ENCODE measurements at regions not wholly inside any gene's neighbourhood (a gene's known extent, or its start where the extent isn't known, plus 50 kb on each side); places are given as distances from the start of the nearest gene placed in this dataset.
A peak's percentile ranks its signal among the peaks of the same experiment; 100 is the strongest.
"Not testable (repeated sequence)": the region's sequence is repeated elsewhere in the genome, so short reads cannot be mapped to it uniquely, and the experiment has no call there.

GRCh38 chr11:89616999-89617602 is 93.0 kb upstream of the TRIM77 start:
- not testable (repeated sequence) for H3K79me2 ChIP-seq; H3K4me2 ChIP-seq (ENCODE audit: low read length); H3K4me3 ChIP-seq (ENCODE audit: low read depth, low read length); H3K27ac ChIP-seq; H3K9me3 ChIP-seq (ENCODE audit: control insufficient read depth, low read length); H3K36me3 ChIP-seq (ENCODE audit: control insufficient read depth, insufficient read depth, low read length); H3K9ac ChIP-seq; H3K27me3 ChIP-seq (ENCODE audit: control insufficient read depth, insufficient read depth, low read length); H3K4me1 ChIP-seq
- TF ChIP-seq, protein P1, sequence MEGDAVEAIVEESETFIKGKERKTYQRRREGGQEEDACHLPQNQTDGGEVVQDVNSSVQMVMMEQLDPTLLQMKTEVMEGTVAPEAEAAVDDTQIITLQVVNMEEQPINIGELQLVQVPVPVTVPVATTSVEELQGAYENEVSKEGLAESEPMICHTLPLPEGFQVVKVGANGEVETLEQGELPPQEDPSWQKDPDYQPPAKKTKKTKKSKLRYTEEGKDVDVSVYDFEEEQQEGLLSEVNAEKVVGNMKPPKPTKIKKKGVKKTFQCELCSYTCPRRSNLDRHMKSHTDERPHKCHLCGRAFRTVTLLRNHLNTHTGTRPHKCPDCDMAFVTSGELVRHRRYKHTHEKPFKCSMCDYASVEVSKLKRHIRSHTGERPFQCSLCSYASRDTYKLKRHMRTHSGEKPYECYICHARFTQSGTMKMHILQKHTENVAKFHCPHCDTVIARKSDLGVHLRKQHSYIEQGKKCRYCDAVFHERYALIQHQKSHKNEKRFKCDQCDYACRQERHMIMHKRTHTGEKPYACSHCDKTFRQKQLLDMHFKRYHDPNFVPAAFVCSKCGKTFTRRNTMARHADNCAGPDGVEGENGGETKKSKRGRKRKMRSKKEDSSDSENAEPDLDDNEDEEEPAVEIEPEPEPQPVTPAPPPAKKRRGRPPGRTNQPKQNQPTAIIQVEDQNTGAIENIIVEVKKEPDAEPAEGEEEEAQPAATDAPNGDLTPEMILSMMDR (IDR thresholded peaks at IDR 0.05), result peak; percentile 45
- peak overlapping the region; percentile 61 for H2AFZ ChIP-seq

GRCh38 chr11:89620721-89621120 is 89.4 kb upstream of the TRIM77 start:
- H3K9ac ChIP-seq; H3K27me3 ChIP-seq (ENCODE audit: control insufficient read depth, insufficient read depth, low read length); H3K27ac ChIP-seq; H3K36me3 ChIP-seq (ENCODE audit: control insufficient read depth, insufficient read depth, low read length); H3K4me3 ChIP-seq (ENCODE audit: low read depth, low read length); H3K4me2 ChIP-seq (ENCODE audit: low read length); H3K79me2 ChIP-seq; H2AFZ ChIP-seq; H3K9me3 ChIP-seq (ENCODE audit: control insufficient read depth, low read length); H3K4me1 ChIP-seq: not testable (repeated sequence)

GRCh38 chr11:89625171-89625570 is 84.9 kb upstream of the TRIM77 start:
- Histone ChIP-seq H3K27me3 (ENCODE audit: control insufficient read depth, insufficient read depth, low read length) (no peaks in the 10 kb centered on the region), H3K27ac (no peak overlapping the region), H2AFZ (no peak overlapping the region), H3K79me2 (no peaks in the 10 kb centered on the region), H3K9me3 (ENCODE audit: control insufficient read depth, low read length) (no peaks in the 10 kb centered on the region), H3K4me1 (no peaks in the 10 kb centered on the region), H3K9ac (no peak overlapping the region), H3K36me3 (ENCODE audit: control insufficient read depth, insufficient read depth, low read length) (no peaks in the 10 kb centered on the region), H3K4me2 (ENCODE audit: low read length) (no peak overlapping the region), H3K4me3 (ENCODE audit: low read depth, low read length) (no peak overlapping the region)
- TF ChIP-seq, protein P1 (IDR thresholded peaks at IDR 0.05), result no peak

DNA sequence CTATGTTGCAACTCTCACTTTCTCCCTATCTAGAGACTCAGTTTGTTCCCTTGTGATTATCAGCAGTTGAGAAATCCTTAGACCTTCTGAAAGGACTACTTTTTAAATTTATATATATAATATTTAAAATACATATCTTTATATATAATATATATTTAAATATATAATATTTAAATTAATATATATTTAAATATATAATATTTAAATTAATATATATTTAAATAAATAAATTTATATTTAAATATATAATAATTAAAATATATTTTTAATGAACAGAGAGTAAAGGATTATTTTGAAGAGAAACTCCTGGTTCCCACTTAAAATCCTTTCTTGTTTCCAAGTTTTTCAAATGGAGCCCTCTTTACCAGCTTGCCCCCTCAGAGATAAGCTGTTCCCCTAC is 83.7 kb upstream of the TRIM77 start:
- no peaks in the 10 kb centered on the region for H3K79me2 ChIP-seq
- no peaks in the 10 kb centered on the region for H3K4me1 ChIP-seq
- H3K4me2 ChIP-seq (ENCODE audit: low read length), result no peak overlapping the region
- H2AFZ ChIP-seq, result no peak overlapping the region
- H3K9ac ChIP-seq, result no peak overlapping the region
- TF ChIP-seq, protein P1 (IDR thresholded peaks at IDR 0.05), result no peak
- no peaks in the 10 kb centered on the region for H3K36me3 ChIP-seq (ENCODE audit: control insufficient read depth, insufficient read depth, low read length)
- H3K27ac ChIP-seq, result no peak overlapping the region
- H3K9me3 ChIP-seq (ENCODE audit: control insufficient read depth, low read length), result no peaks in the 10 kb centered on the region
- no peaks in the 10 kb centered on the region for H3K27me3 ChIP-seq (ENCODE audit: control insufficient read depth, insufficient read depth, low read length)
- H3K4me3 ChIP-seq (ENCODE audit: low read depth, low read length), result no peak overlapping the region

GRCh38 chr11:89626881-89627280 is 83.2 kb upstream of the TRIM77 start:
- H3K79me2 ChIP-seq; H2AFZ ChIP-seq; H3K4me1 ChIP-seq; H3K36me3 ChIP-seq (ENCODE audit: control insufficient read depth, insufficient read depth, low read length); H3K27ac ChIP-seq; H3K9me3 ChIP-seq (ENCODE audit: control insufficient read depth, low read length); H3K9ac ChIP-seq; H3K4me3 ChIP-seq (ENCODE audit: low read depth, low read length); H3K27me3 ChIP-seq (ENCODE audit: control insufficient read depth, insufficient read depth, low read length); H3K4me2 ChIP-seq (ENCODE audit: low read length): not testable (repeated sequence)

DNA sequence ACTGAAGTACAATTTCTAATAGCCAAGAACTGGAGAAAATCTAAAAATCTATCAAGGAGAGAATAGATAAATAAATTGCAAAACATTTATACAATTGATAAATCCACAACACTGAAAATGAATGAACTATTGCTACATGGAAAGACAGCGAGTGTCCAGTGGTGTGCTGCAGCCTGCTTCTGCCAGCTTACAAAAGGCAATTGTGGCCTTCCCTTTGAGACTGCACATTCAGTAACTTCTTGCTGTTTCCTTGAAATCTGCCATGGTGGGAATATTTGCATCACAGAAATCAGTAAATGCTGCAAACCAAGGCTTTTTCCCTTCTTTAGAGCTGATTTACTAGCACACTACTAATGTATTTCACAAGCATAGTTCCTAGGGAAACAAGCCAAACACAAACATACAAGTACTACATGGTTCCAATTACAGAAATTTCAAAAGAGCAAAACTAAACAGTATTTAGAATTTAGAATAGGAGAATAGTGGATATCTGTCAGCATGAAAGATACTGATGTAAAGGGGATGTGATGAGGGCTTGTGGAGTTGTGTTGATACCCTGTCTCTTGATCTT is 76.9 kb upstream of the TRIM77 start:
- TF ChIP-seq, protein P1 (IDR thresholded peaks at IDR 0.05), result no peak
- H3K27me3 ChIP-seq (ENCODE audit: control insufficient read depth, insufficient read depth, low read length), result no peaks in the 10 kb centered on the region
- no peak overlapping the region for H3K27ac ChIP-seq
- no peaks in the 10 kb centered on the region for H3K79me2 ChIP-seq
- H3K9me3 ChIP-seq (ENCODE audit: control insufficient read depth, low read length), result no peaks in the 10 kb centered on the region
- no peak overlapping the region for H3K9ac ChIP-seq
- H3K4me2 ChIP-seq (ENCODE audit: low read length), result no peak overlapping the region
- H2AFZ ChIP-seq, result no peak overlapping the region
- H3K4me3 ChIP-seq (ENCODE audit: low read depth, low read length), result no peak overlapping the region
- H3K36me3 ChIP-seq (ENCODE audit: control insufficient read depth, insufficient read depth, low read length), result no peaks in the 10 kb centered on the region
- H3K4me1 ChIP-seq, result no peaks in the 10 kb centered on the region

GRCh38 chr11:89640777-89641176 is 69.3 kb upstream of the TRIM77 start:
- H3K4me1 ChIP-seq; H3K27ac ChIP-seq; H3K4me2 ChIP-seq (ENCODE audit: low read length); H3K9me3 ChIP-seq (ENCODE audit: control insufficient read depth, low read length); H3K36me3 ChIP-seq (ENCODE audit: control insufficient read depth, insufficient read depth, low read length); H3K79me2 ChIP-seq; H2AFZ ChIP-seq; H3K27me3 ChIP-seq (ENCODE audit: control insufficient read depth, insufficient read depth, low read length); H3K4me3 ChIP-seq (ENCODE audit: low read depth, low read length); H3K9ac ChIP-seq: not testable (repeated sequence)

DNA sequence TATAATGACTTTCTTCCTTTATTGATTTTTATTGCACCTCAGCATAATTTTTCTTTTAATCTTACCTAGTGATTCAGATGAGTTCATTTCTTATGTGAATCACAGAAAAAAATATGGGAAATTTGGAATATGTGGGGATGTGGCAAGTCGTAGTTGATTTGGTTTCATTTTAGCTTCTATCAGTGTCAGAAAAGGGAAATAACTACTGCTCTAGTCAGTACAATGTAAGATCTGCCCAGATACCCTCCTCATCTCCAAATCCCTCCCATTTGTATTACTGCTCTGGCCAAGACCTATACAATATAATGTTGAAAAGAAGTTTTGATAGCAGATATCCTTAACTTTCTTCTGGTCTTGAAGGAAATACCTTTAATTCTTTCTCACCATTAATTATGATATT is 61.9 kb upstream of the TRIM77 start:
- H3K4me3 ChIP-seq (ENCODE audit: low read depth, low read length); H2AFZ ChIP-seq; H3K9me3 ChIP-seq (ENCODE audit: control insufficient read depth, low read length); H3K27me3 ChIP-seq (ENCODE audit: control insufficient read depth, insufficient read depth, low read length); H3K4me1 ChIP-seq; H3K27ac ChIP-seq; H3K4me2 ChIP-seq (ENCODE audit: low read length); H3K9ac ChIP-seq; H3K36me3 ChIP-seq (ENCODE audit: control insufficient read depth, insufficient read depth, low read length); H3K79me2 ChIP-seq: not testable (repeated sequence)
